Muscle layer of colon (tissue), 2 donors: ENCODE measurements at regions not wholly inside any gene's neighbourhood (a gene's known extent, or its start where the extent isn't known, plus 50 kb on each side); places are given as distances from the start of the nearest gene placed in this dataset.
"Not testable (repeated sequence)": the region's sequence is repeated elsewhere in the genome, so short reads cannot be mapped to it uniquely, and the experiment has no call there.

Experiments
- H3K27ac ChIP-seq: one replicate; pipeline ENCODE4 v1.7.0; 2013; ENCODE audit warnings: low read depth, mild to moderate bottlenecking, low read length, moderate library complexity
- H3K27me3 ChIP-seq, 2 donors: one replicate each; pipeline ENCODE4 v1.7.0; 2013; ENCODE audit warnings: low read length in 2 of 2, mild to moderate bottlenecking in 2 of 2; ENCODE audit not compliant: insufficient read depth in 2 of 2, control insufficient read depth in 1 of 2
- H3K36me3 ChIP-seq: one replicate; pipeline ENCODE4 v1.7.0; 2013; ENCODE audit warnings: mild to moderate bottlenecking, low read length; ENCODE audit not compliant: insufficient read depth
- H3K4me1 ChIP-seq: one replicate; pipeline ENCODE4 v1.7.0; 2013; ENCODE audit warnings: mild to moderate bottlenecking, low read length; ENCODE audit not compliant: insufficient read depth
- H3K4me3 ChIP-seq, 2 donors: one replicate each; pipeline ENCODE4 v1.7.0; 2013; ENCODE audit warnings: low read length in 2 of 2, low read depth in 1 of 2, mild to moderate bottlenecking in 1 of 2, moderate library complexity in 1 of 2
- H3K9ac ChIP-seq: one replicate; pipeline ENCODE4 v1.7.0; 2013; ENCODE audit warnings: low read length
- H3K9me3 ChIP-seq: one replicate; pipeline ENCODE4 v1.7.0; 2013; ENCODE audit warnings: mild to moderate bottlenecking, low read length
- donor health status: abdominal sarcoma.
- donor health status: Adenocarcinoma of cecum.

- Histone ChIP-seq H3K27me3 (no peaks in the 10 kb centered on the region), H3K9me3 (no peaks in the 10 kb centered on the region), H3K4me3 (no peak overlapping the region), H3K36me3 (no peaks in the 10 kb centered on the region), H3K27ac (no peak overlapping the region), H3K9ac (no peak overlapping the region), H3K4me1 (no peaks in the 10 kb centered on the region)
Observed at GRCh38 chr4:158051401-158052235, 121.2 kb downstream of the GASK1B start.

- no peak overlapping the region for H3K27ac ChIP-seq
- no peak overlapping the region for H3K9ac ChIP-seq
- no peak overlapping the region for H3K4me3 ChIP-seq
- H3K27me3 ChIP-seq: no peaks in the 10 kb centered on the region
- H3K36me3 ChIP-seq: no peaks in the 10 kb centered on the region
- no peaks in the 10 kb centered on the region for H3K4me1 ChIP-seq
- no peaks in the 10 kb centered on the region for H3K9me3 ChIP-seq
Observed at GRCh38 chr4:158050942-158051341, 121.9 kb downstream of the GASK1B start.

- no peaks in the 10 kb centered on the region for H3K27me3 ChIP-seq
- no peaks in the 10 kb centered on the region for H3K36me3 ChIP-seq
- H3K4me1 ChIP-seq: no peaks in the 10 kb centered on the region
- H3K27ac ChIP-seq: no peak overlapping the region
- no peak overlapping the region for H3K4me3 ChIP-seq
- H3K9ac ChIP-seq: no peak overlapping the region
- H3K9me3 ChIP-seq: no peaks in the 10 kb centered on the region
Observed at GRCh38 chr4:158046345-158046744, 126.5 kb downstream of the GASK1B start.

GRCh38 chr4:158043971-158044618 lies 128.7 kb downstream of the GASK1B start:
- Histone ChIP-seq H3K9me3 (no peaks in the 10 kb centered on the region), H3K36me3 (no peaks in the 10 kb centered on the region), H3K27ac (no peak overlapping the region), H3K9ac (no peak overlapping the region), H3K4me1 (no peaks in the 10 kb centered on the region), H3K27me3 (no peaks in the 10 kb centered on the region), H3K4me3 (no peak overlapping the region)

GRCh38 chr4:158042591-158043030 lies 130.2 kb downstream of the GASK1B start:
- no peaks in the 10 kb centered on the region for H3K27me3 ChIP-seq
- H3K36me3 ChIP-seq: no peaks in the 10 kb centered on the region
- no peaks in the 10 kb centered on the region for H3K9me3 ChIP-seq
- H3K4me3 ChIP-seq: no peak overlapping the region
- no peak overlapping the region for H3K27ac ChIP-seq
- H3K9ac ChIP-seq: no peak overlapping the region
- H3K4me1 ChIP-seq: no peaks in the 10 kb centered on the region

- no peak overlapping the region for H3K9ac ChIP-seq
- no peak overlapping the region for H3K27ac ChIP-seq
- H3K4me1 ChIP-seq: no peaks in the 10 kb centered on the region
- no peaks in the 10 kb centered on the region for H3K9me3 ChIP-seq
- H3K4me3 ChIP-seq: no peak overlapping the region
- H3K27me3 ChIP-seq: no peaks in the 10 kb centered on the region
- no peaks in the 10 kb centered on the region for H3K36me3 ChIP-seq
Observed at GRCh38 chr4:158038718-158039117, 134.1 kb downstream of the GASK1B start.

GRCh38 chr4:158036998-158037397 lies 135.8 kb downstream of the GASK1B start:
- Histone ChIP-seq H3K9me3 (no peaks in the 10 kb centered on the region), H3K27ac (no peak overlapping the region), H3K27me3 (no peaks in the 10 kb centered on the region), H3K4me1 (no peaks in the 10 kb centered on the region), H3K4me3 (no peak overlapping the region), H3K9ac (no peak overlapping the region), H3K36me3 (no peaks in the 10 kb centered on the region)

- Histone ChIP-seq H3K9ac (no peak overlapping the region), H3K9me3 (no peaks in the 10 kb centered on the region), H3K4me1 (no peaks in the 10 kb centered on the region), H3K4me3 (no peak overlapping the region), H3K36me3 (no peaks in the 10 kb centered on the region), H3K27ac (no peak overlapping the region), H3K27me3 (no peaks in the 10 kb centered on the region)
Observed at GRCh38 chr4:158035662-158036195, 137.1 kb downstream of the GASK1B start.

- H3K9me3 ChIP-seq: no peaks in the 10 kb centered on the region
- H3K9ac ChIP-seq: no peak overlapping the region
- H3K4me1 ChIP-seq: no peaks in the 10 kb centered on the region
- no peak overlapping the region for H3K27ac ChIP-seq
- no peaks in the 10 kb centered on the region for H3K36me3 ChIP-seq
- H3K4me3 ChIP-seq: no peak overlapping the region
- no peaks in the 10 kb centered on the region for H3K27me3 ChIP-seq
Observed at GRCh38 chr4:158033416-158034120, 139.3 kb downstream of the GASK1B start.

GRCh38 chr4:158032733-158033415 lies 140.0 kb downstream of the GASK1B start:
- Histone ChIP-seq H3K36me3 (no peaks in the 10 kb centered on the region), H3K9ac (no peak overlapping the region), H3K4me1 (no peaks in the 10 kb centered on the region), H3K4me3 (no peak overlapping the region), H3K27me3 (no peaks in the 10 kb centered on the region), H3K27ac (no peak overlapping the region), H3K9me3 (no peaks in the 10 kb centered on the region)

- H3K4me3 ChIP-seq: not testable (repeated sequence)
Observed at GRCh38 chr4:158028381-158028780, 144.4 kb downstream of the GASK1B start.

More at GRCh38 chr4:158028381-158028780, 144.4 kb downstream of the GASK1B start:
- not testable (repeated sequence) for H3K4me1 ChIP-seq, H3K27ac ChIP-seq, H3K27me3 ChIP-seq, H3K9ac ChIP-seq, H3K36me3 ChIP-seq, H3K9me3 ChIP-seq
